Gastrocnemius medialis (tissue), 4 donors: ENCODE measurements at regions not wholly inside any gene's neighbourhood (a gene's known extent, or its start where the extent isn't known, plus 50 kb on each side); places are given as distances from the start of the nearest gene placed in this dataset.

ENCODE experiments used
- CTCF ChIP-seq, 5 experiments: fragments of 450-650 bp in 3 of 5; fragments of 200-600 bp in 2 of 5; sonication (generic) in 2 of 5; IDR thresholded peaks in 4 of 5; conservative IDR thresholded peaks in 1 of 5; 1 replicate in 4 of 5; 2 replicates in 1 of 5; pipeline ENCODE4 v1.5.1; 2016 to 2019; ENCODE audit warnings: antibody characterized with exemption in 5 of 5, mild to moderate bottlenecking in 3 of 5, moderate library complexity in 3 of 5
- POLR2A ChIP-seq, 2 donors: fragments of 450-650 bp; IDR thresholded peaks; one replicate each; pipeline ENCODE4 v1.6.1; 2017; ENCODE audit warnings: antibody characterized with exemption in 2 of 2, mild to moderate bottlenecking in 2 of 2, moderate library complexity in 2 of 2

GRCh38 chr5:93902288-93902687 is 160.9 kb upstream of the POU5F2 start:
- no peak for TF ChIP-seq CTCF (IDR thresholded peaks at IDR 0.05 in 4 of 5, conservative IDR thresholded peaks at IDR 0.05 in 1 of 5)
- TF ChIP-seq POLR2A (IDR thresholded peaks at IDR 0.05) = no peak
